HG03575 (cell line): ENCODE measurements at regions not wholly inside any gene's neighbourhood (a gene's known extent, or its start where the extent isn't known, plus 50 kb on each side); places are given as distances from the start of the nearest gene placed in this dataset.

Experiments used
- ATAC-seq: cut with Tn5 transposase; IDR thresholded peaks from one replicate; pipeline ENCODE4 v1.9.1; 2021; ENCODE audit not compliant: unreplicated experiment, insufficient number of reproducible peaks, low FRiP score; ENCODE audit errors: extremely low read depth

DNA sequence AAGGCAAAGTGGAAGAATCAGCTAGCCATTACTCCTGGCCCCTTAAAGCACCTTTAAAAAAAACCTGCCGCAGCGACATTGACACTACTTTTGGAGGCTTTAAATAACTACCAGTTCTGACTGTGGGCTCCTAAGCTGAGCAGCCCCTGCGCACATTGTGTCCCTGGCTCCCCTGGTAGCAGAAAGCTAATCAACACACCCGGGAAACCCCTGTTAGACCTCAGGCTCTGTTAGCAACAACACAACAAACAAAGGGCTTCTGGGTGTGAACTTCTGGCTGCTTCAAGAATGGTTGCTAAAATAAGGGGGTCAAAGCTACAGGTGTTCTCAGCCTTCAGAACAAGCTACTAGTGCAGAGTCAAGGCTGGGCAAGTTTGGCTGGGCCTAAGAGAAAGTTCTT lies 83.6 kb downstream of the TMEM100 start:
- ATAC-seq, result no peak

GRCh38 chr17:55635253-55635914 lies 87.3 kb downstream of the TMEM100 start:
- no peak for ATAC-seq

GRCh38 chr17:55634702-55635101 lies 88.0 kb downstream of the TMEM100 start:
- ATAC-seq, result no peak

DNA sequence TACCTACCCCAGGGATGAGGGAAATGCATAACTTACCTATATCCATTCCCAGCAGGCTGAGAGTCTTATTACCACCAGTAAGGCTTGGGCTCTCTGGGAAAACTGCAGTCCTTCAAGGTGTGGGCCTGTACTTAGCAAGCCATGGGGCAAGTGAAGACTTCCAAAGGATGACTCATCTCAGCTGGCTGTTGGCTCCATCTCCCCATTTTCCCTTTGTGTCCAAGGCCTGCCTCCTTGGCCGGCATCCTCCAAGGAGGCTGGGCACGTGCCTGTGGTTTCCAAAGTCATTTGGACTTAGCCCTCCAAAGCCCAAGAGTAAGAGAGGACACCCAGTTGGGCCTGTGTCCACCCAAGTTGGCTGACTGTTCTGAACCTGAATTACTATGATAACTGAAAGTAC lies 89.8 kb downstream of the TMEM100 start:
- ATAC-seq, result no peak

DNA sequence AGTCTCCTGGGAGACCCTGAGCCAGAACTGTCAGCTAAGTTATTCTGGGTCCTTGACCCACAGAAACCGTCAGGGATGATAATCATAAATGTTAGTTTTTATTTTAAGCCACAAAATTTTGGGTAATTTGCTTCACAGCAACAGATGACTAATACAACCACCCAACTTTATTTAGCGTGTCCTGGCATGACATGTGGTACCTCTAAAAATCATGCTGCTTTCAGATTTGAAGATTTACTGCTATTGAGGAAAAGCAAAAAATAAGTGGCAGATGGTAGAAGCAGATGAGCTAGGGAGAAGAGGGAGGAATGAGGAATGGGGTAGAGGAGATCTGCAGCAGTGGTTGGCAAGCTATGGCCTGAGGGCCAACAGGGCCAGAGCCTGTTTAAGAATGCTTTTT lies 90.4 kb downstream of the TMEM100 start:
- ATAC-seq, result no peak

DNA sequence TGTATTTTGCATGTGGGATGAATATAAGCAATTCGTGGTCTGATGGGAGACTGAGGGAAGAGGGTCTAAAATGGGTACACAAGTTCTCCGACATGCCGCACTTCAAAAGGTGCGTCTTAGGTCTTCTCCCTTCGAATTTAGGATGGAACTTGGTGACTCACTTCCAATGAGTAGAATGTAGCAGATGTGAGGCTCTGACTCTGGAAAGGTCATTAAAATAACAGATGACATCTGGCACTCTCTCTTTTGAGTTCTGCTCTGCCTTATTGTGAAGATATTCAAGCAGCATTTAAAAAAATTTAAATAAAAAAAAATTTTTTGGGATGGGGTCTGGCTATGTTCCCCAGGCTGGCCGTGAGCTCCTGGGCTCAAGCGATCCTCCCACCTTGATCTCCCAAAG lies 92.7 kb downstream of the TMEM100 start:
- ATAC-seq, result no peak

- ATAC-seq, result no peak
Measured at GRCh38 chr17:55625521-55625920, 97.1 kb downstream of the TMEM100 start.

- ATAC-seq, result no peak
Measured at GRCh38 chr17:55624772-55625433, 97.8 kb downstream of the TMEM100 start.

DNA sequence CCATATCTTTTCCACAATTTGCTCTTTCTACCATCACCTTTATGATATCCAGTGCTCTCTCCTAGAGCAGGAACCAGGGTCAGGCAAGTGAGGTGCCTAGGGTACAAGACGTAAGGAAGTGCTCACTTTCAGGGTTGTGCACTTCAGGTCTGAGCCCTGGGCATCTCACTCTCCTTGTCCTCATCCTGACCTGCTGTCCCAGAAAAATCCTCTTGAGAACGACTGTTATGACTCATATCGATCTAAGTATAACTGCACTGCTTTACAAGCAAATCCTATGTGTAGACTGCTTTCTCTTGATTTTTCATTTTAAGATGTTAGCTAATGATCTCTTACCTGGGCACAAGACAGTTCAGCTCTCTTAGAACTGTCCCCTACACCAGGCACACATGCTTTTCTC lies 100.1 kb downstream of the TMEM100 start:
- no peak for ATAC-seq

DNA sequence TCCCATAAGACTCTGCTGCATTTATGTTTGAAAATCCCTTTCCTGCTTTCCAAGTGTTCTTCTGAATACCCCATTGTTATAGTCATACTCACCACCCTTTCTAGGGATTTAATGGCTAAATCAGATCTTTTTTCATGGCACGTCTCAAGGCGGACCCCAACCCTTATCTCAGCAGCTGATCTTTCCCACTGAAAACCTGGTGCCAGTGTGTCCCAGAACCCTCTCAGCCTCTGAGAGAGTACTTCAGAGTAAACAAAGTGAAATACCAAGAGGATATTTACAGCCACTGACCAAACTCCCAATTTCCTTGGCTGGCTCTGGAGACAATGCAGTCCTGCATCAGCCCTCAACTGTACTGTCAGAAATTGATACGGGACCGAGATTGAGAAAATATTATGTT lies 101.7 kb downstream of the TMEM100 start:
- ATAC-seq, result no peak

DNA sequence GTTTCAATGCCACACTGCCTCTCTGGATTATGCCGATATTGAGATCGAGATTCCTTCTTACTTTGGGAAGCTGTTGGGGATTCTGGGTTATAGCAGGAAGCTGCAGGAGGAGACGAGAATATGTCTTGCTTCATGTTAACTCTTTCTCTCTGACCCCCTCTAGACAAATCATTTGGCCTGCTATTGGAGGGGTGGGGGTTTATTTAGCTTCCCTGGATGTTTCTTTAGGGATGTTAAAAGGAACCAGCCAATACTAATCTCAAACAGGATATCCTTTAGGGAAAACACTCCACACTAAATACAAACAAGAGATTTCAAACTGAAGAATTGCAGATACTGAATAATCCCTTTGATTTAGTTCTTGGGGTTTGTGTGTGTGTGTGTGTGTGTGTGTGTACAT lies 102.6 kb downstream of the TMEM100 start:
- ATAC-seq, result no peak

- ATAC-seq, result no peak
Measured at GRCh38 chr17:55617441-55617840, 105.2 kb downstream of the TMEM100 start.

GRCh38 chr17:55614061-55614460 lies 102.8 kb upstream of the SMIM36 start:
- no peak for ATAC-seq

- no peak for ATAC-seq
Measured at GRCh38 chr17:55612691-55613141, 101.5 kb upstream of the SMIM36 start.

- no peak for ATAC-seq
Measured at GRCh38 chr17:55607731-55608341, 96.6 kb upstream of the SMIM36 start.

DNA sequence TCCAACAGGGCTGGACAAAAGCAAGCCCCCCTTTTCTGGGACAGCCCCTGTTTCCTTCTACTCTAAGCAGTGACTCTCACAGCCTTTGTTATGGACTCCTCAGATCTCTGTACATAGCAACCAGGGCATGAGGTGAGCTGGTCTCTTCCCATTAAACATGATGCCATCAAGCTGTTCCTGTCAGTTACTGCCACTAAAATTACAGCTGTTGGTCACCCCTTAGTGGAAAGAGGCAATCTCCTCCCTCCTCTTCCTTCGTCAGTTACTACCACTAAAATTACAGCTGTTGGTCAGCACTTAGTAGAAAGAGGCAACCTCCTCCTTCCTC lies 95.2 kb upstream of the SMIM36 start:
- no peak for ATAC-seq

DNA sequence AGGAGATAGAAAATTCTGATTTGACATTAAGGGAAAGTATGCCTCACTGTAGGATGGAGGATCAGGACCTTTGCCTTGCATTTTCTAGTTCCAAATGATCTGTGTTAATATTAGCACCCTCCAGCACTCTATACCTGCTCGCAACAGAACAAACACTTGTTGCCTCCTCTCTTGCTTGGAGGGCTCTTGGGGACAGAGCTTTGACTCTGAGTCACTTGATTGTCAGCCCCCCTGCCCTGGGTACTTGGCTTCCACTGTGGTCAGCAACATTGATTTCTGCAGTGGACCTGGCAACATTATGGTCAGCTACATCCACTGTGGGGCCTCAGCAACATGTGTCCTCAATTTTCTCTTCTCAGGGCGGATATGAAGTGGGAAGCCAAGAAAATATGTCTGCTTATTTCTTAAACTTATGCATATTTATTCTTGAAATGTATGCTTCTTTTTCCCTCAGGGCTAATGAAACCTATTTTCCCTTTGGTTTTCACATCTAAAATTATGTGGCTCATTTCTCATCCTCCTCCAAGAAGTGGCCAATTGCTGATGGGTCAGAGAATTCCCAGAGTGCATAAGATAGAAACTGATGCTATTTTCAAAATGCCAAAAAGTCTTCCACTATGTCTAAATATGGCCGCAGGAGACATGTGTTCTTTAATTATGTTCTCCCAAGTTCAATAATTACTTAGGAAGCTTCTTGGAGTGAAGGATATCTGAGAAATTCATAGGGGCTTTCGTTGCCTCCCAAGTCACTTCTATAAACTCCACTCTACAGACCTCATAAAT lies 94.6 kb upstream of the SMIM36 start:
- no peak for ATAC-seq

DNA sequence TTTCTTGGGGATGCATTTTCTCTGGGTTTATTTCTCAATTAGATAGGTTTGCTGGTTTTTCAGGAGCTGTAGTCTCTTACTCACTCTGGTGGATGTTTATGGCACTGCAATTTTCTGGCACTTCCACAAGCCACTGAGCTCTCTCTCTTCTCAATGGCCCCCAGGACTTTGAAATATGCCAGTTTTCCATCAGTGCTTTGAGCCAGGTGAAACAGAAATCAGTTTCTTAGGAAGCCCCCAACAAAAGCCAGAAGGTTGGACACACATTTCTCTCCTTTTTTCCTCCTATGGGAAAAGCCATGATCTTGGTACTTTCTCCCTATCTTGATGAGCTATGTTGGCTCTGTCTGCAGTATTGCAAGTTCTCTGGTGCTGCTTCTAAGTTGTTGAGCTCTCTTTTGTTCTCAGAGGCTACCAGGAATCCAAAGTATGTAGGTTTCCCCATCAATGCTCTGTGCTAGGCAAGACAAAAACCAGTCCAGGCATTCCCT lies 90.7 kb upstream of the SMIM36 start:
- ATAC-seq, result no peak

GRCh38 chr17:55598495-55598894 lies 87.2 kb upstream of the SMIM36 start:
- no peak for ATAC-seq
